Adrenal gland (tissue), 9 donors: ENCODE measurements at regions not wholly inside any gene's neighbourhood (a gene's known extent, or its start where the extent isn't known, plus 50 kb on each side); places are given as distances from the start of the nearest gene placed in this dataset.

ENCODE experiments used
- DNase-seq, 7 donors: peaks; one replicate each; pipeline ENCODE4 v3.0.0-alpha.2; 2019 to 2020
- H3K27ac ChIP-seq, 5 donors: fragments of 200-600 bp; sonication (generic) in 4 of 5; 1 replicate in 3 of 5; 2 replicates in 2 of 5; pipeline versions ENCODE4 v1.5.1 to v1.8.0; 2016 to 2020; ENCODE audit warnings: mild to moderate bottlenecking in 1 of 5
- H3K27me3 ChIP-seq: fragments of 200-600 bp; 2 replicates; pipeline ENCODE4 v1.8.0; 2021
- H3K36me3 ChIP-seq, 2 donors: fragments of 200-600 bp; replicated peaks in 1 of 2; 1 replicate in 1 of 2; 2 replicates in 1 of 2; pipeline versions ENCODE4 v1.5.1 to v1.8.0; 2018 to 2022
- H3K4me1 ChIP-seq, 2 donors: fragments of 200-600 bp; replicated peaks in 1 of 2; 1 replicate in 1 of 2; 2 replicates in 1 of 2; pipeline versions ENCODE4 v1.5.1 to v1.8.0; 2018 to 2021
- H3K4me3 ChIP-seq, 4 donors: fragments of 200-600 bp; sonication (generic) in 3 of 4; one replicate each; pipeline ENCODE4 v1.5.1; 2016 to 2018
- H3K9me3 ChIP-seq, 3 donors: fragments of 200-600 bp; sonication (generic) in 1 of 3; replicated peaks in 1 of 3; 1 replicate in 2 of 3; 2 replicates in 1 of 3; pipeline versions ENCODE4 v1.5.1 to v1.8.0; 2016 to 2021
- CTCF ChIP-seq, 6 experiments: fragments of 450-650 bp in 4 of 6; fragments of 200-600 bp in 2 of 6; sonication (generic) in 1 of 6; IDR thresholded peaks; 1 replicate in 5 of 6; 2 replicates in 1 of 6; pipeline versions ENCODE4 v1.5.1 to v1.8.0; 2016 to 2021; ENCODE audit warnings: antibody characterized with exemption in 6 of 6, mild to moderate bottlenecking in 2 of 6, moderate library complexity in 1 of 6
- POLR2A ChIP-seq, 2 donors: fragments of 450-650 bp; IDR thresholded peaks; one replicate each; pipeline ENCODE4 v1.6.1; 2017; ENCODE audit warnings: antibody characterized with exemption in 2 of 2, mild to moderate bottlenecking in 2 of 2, moderate library complexity in 1 of 2
- whole genome bisulfite sequencing, 4 donors: extraction: QIAGEN DNeasy Blood & Tissue Kit in 2 of 4; methylation state at CpG; one replicate each; pipeline versions ENCODE4 v1.1.5 to v1.1.7; 2013 to 2017; 5-methylcytosine and 5-hydroxymethylcytosine counted together
- intact Hi-C, 2 donors: fragments of 100-400 bp; cut with DNase I; formaldehyde crosslinking; loops; one replicate each; pipeline versions ENCODE4 v1.14.1 to v1.15.0; 2022 to 2023
- donor health status: healthy with polysubstance abuse.
- donor health status: Bipolar disorder and iron deficiency.
- donor health status: DM: yes; HTN: yes; CAD: no.
- donor health status: DM: no; HTN: no; CAD: no.
- donor health status: DM: no; HTN: no; CAD: no.

GRCh38 chr16:86243123-86243473 is 267.2 kb upstream of the FOXF1 start:
- WGBS, 4 donors, result 61 to 72% (median 68%) methylated on average over 4 to 6 of the region's 6 CpGs
- TF ChIP-seq POLR2A (IDR thresholded peaks at IDR 0.05) (no peak), CTCF (IDR thresholded peaks at IDR 0.05) (no peak)
- no peak overlapping the region for H3K4me3 ChIP-seq
- H3K27ac ChIP-seq, result no peak overlapping the region
- no peaks in the 10 kb centered on the region for H3K36me3 ChIP-seq
- no peaks in the 10 kb centered on the region for H3K4me1 ChIP-seq
- intact Hi-C loops, result no loop called here
- DNase-seq, result no peak
- no peaks in the 10 kb centered on the region for H3K9me3 ChIP-seq
- peaks cover 11% of the 10 kb centered on the region for H3K27me3 ChIP-seq

- Histone ChIP-seq H3K36me3 (no peaks in the 10 kb centered on the region), H3K4me3 (no peak overlapping the region), H3K27ac (no peak overlapping the region), H3K4me1 (no peaks in the 10 kb centered on the region), H3K9me3 (no peaks in the 10 kb centered on the region), H3K27me3 (peaks cover 11% of the 10 kb centered on the region)
- intact Hi-C loops, result no loop called here
- no peak for DNase-seq
- WGBS, 4 donors, result 57 to 78% (median 63%) methylated on average over 10 to 15 of the region's 15 CpGs
- TF ChIP-seq POLR2A (IDR thresholded peaks at IDR 0.05) (no peak), CTCF (IDR thresholded peaks at IDR 0.05) (no peak)
Observed at GRCh38 chr16:86243571-86244154, 266.7 kb upstream of the FOXF1 start.

- H3K9me3 ChIP-seq, result no peaks in the 10 kb centered on the region
- no peak for DNase-seq
Observed at GRCh38 chr16:86244158-86244557, 266.2 kb upstream of the FOXF1 start.

GRCh38 chr16:86244936-86245335 is 265.4 kb upstream of the FOXF1 start:
- H3K4me1 ChIP-seq, result no peaks in the 10 kb centered on the region
- no peak for TF ChIP-seq CTCF (IDR thresholded peaks at IDR 0.05)
- TF ChIP-seq POLR2A (IDR thresholded peaks at IDR 0.05), result no peak
- no peaks in the 10 kb centered on the region for H3K9me3 ChIP-seq
- H3K36me3 ChIP-seq, result no peaks in the 10 kb centered on the region
- H3K4me3 ChIP-seq, result no peak overlapping the region
- H3K27me3 ChIP-seq, result peaks cover 11% of the 10 kb centered on the region
- intact Hi-C loops, result no loop called here
- DNase-seq, result no peak
- WGBS, 4 donors, result 90 to 97% (median 94%) methylated on average over 3 of the region's 3 CpGs
- H3K27ac ChIP-seq, result no peak overlapping the region

More at GRCh38 chr16:86244158-86244557, 266.2 kb upstream of the FOXF1 start:
- H3K27me3 ChIP-seq, result peaks cover 11% of the 10 kb centered on the region
- H3K36me3 ChIP-seq, result no peaks in the 10 kb centered on the region
- H3K4me3 ChIP-seq, result no peak overlapping the region
- H3K4me1 ChIP-seq, result no peaks in the 10 kb centered on the region
- intact Hi-C loops, result no loop called here
- WGBS, 4 donors, result 47 to 64% (median 58%) methylated on average over 8 to 9 of the region's 9 CpGs
- TF ChIP-seq CTCF (IDR thresholded peaks at IDR 0.05), result no peak
- no peak overlapping the region for H3K27ac ChIP-seq
